ENCODE measurements at regions not wholly inside any gene's neighbourhood (a gene's known extent, or its start where the extent isn't known, plus 50 kb on each side); places are given as distances from the start of the nearest gene placed in this dataset.

DNA sequence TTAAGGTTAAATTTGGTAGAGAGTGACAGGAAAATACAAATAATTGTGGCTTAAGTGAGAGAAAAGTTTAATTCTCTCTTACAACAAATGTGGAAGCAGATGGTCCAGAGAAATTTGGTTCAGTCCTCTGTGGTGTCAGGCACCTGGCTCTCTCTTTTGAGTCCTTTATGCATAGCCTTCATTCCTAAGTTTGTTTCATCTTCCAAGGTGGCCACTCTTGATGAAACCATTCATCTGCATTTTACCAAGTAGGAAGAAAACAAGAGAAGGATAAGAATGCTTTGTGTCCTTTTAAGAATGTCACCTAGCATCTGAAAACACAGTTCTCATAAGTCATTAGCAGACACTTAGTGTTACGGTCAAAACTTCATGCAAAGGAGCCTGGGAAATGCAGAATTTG is 442.5 kb downstream of the CCER1 start:
- H3K4me3 ChIP-seq (replicated peaks in 1 of 4; ENCODE audit: control extremely low read depth in 1 of 4, insufficient read depth in 1 of 4, low read depth in 3 of 4, low read length in 4 of 4), result no peak overlapping the region
- H3K9ac ChIP-seq (ENCODE audit: insufficient read depth, low read length), result no peak overlapping the region
- TF ChIP-seq EZH2 (IDR thresholded peaks at IDR 0.05; ENCODE audit: low read length, missing control alignments), result no peak
- TF ChIP-seq CTCF (conservative IDR thresholded peaks at IDR 0.05 in 1 of 2, IDR thresholded peaks at IDR 0.05 in 1 of 2; ENCODE audit: low read depth in 1 of 2, low read length in 2 of 2), result no peak
- no peaks in the 10 kb centered on the region for H4K20me1 ChIP-seq (ENCODE audit: control insufficient read depth, extremely low read depth, insufficient read depth, low read length)
- no peaks in the 10 kb centered on the region for H3K79me2 ChIP-seq (ENCODE audit: control insufficient read depth, insufficient read depth, low read length)
- no peak overlapping the region for H3K27ac ChIP-seq (ENCODE audit: insufficient read depth, low read length)
- no peaks in the 10 kb centered on the region for H3K9me3 ChIP-seq (ENCODE audit: control insufficient read depth, insufficient read depth, low read depth, low read length)
- no peak overlapping the region for H3K4me2 ChIP-seq (ENCODE audit: extremely low read depth, insufficient read depth, low read length)
- peaks cover 6% of the 10 kb centered on the region for H3K4me1 ChIP-seq (ENCODE audit: control insufficient read depth, extremely low read depth, insufficient read depth, low read length)
- DNase-seq (ENCODE audit: low read depth in 2 of 2), result no peak
- no peaks in the 10 kb centered on the region for H3K36me3 ChIP-seq (ENCODE audit: control insufficient read depth, insufficient read depth, low read length)
- no peaks in the 10 kb centered on the region for H3K27me3 ChIP-seq (ENCODE audit: control insufficient read depth, insufficient read depth, low read length)
- no peak overlapping the region for H2AFZ ChIP-seq (ENCODE audit: low read length)

DNA sequence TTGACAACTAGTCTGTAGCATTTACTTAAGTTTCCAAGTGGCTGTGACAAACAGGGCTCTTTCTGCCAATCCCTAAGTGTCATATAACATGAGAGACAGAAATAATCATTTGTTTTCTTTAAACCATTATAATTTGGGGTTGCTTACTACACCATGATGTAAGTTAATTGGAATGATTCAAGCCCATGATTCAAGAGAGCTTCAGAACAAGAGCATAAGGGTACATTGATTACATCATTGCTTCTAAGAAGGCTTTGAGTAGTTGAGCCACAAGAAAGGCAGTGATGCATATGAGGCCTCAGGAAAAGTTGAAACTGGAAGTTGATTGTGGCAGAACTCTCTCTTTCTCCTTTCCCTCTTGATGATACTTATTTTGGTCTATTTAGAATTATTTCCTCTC is 444.0 kb downstream of the CCER1 start:
- peak; percentile 65 to 78 for DNase-seq (ENCODE audit: low read depth in 2 of 2)
- Histone ChIP-seq H4K20me1 (ENCODE audit: control insufficient read depth, extremely low read depth, insufficient read depth, low read length) (no peaks in the 10 kb centered on the region), H3K79me2 (ENCODE audit: control insufficient read depth, insufficient read depth, low read length) (no peaks in the 10 kb centered on the region), H3K27ac (ENCODE audit: insufficient read depth, low read length) (no peak overlapping the region), H2AFZ (ENCODE audit: low read length) (peak overlapping the region; percentile 13), H3K36me3 (ENCODE audit: control insufficient read depth, insufficient read depth, low read length) (no peaks in the 10 kb centered on the region), H3K4me2 (ENCODE audit: extremely low read depth, insufficient read depth, low read length) (no peak overlapping the region), H3K4me3 (replicated peaks in 1 of 4; ENCODE audit: control extremely low read depth in 1 of 4, insufficient read depth in 1 of 4, low read depth in 3 of 4, low read length in 4 of 4) (no peak overlapping the region), H3K27me3 (ENCODE audit: control insufficient read depth, insufficient read depth, low read length) (no peaks in the 10 kb centered on the region), H3K4me1 (ENCODE audit: control insufficient read depth, extremely low read depth, insufficient read depth, low read length) (peaks cover 6% of the 10 kb centered on the region), H3K9ac (ENCODE audit: insufficient read depth, low read length) (no peak overlapping the region), H3K9me3 (ENCODE audit: control insufficient read depth, insufficient read depth, low read depth, low read length) (no peaks in the 10 kb centered on the region)
- TF ChIP-seq CTCF (conservative IDR thresholded peaks at IDR 0.05 in 1 of 2, IDR thresholded peaks at IDR 0.05 in 1 of 2; ENCODE audit: low read depth in 1 of 2, low read length in 2 of 2) (no peak), EZH2 (IDR thresholded peaks at IDR 0.05; ENCODE audit: low read length, missing control alignments) (no peak)

DNA sequence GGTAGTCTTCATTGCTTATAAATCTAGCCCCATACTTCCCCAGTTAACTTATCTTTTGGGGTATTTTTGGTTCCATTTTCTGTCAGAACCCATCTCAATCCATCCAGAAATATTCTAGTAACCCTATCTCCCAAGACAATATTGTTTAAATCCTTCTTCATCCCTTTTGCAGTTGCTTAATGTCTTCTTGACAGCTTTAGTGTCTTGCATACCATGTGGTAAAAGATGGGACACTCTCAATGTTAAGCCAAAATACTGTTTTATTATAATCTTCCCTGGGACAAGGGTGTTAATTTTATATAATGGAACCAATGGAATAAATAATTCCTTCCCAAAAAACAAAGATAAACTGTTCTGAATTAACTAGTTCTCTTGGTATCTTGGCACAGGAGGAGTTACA is 450.2 kb downstream of the CCER1 start:
- no peak for DNase-seq (ENCODE audit: low read depth in 2 of 2)
- Histone ChIP-seq H3K27ac (ENCODE audit: insufficient read depth, low read length) (no peak overlapping the region), H3K4me3 (replicated peaks in 1 of 4; ENCODE audit: control extremely low read depth in 1 of 4, insufficient read depth in 1 of 4, low read depth in 3 of 4, low read length in 4 of 4) (no peak overlapping the region), H3K79me2 (ENCODE audit: control insufficient read depth, insufficient read depth, low read length) (no peaks in the 10 kb centered on the region), H3K9ac (ENCODE audit: insufficient read depth, low read length) (no peak overlapping the region), H3K36me3 (ENCODE audit: control insufficient read depth, insufficient read depth, low read length) (no peaks in the 10 kb centered on the region), H4K20me1 (ENCODE audit: control insufficient read depth, extremely low read depth, insufficient read depth, low read length) (no peaks in the 10 kb centered on the region), H3K4me2 (ENCODE audit: extremely low read depth, insufficient read depth, low read length) (no peak overlapping the region), H2AFZ (ENCODE audit: low read length) (no peak overlapping the region), H3K27me3 (ENCODE audit: control insufficient read depth, insufficient read depth, low read length) (no peaks in the 10 kb centered on the region), H3K9me3 (ENCODE audit: control insufficient read depth, insufficient read depth, low read depth, low read length) (no peaks in the 10 kb centered on the region), H3K4me1 (ENCODE audit: control insufficient read depth, extremely low read depth, insufficient read depth, low read length) (no peaks in the 10 kb centered on the region)
- TF ChIP-seq EZH2 (IDR thresholded peaks at IDR 0.05; ENCODE audit: low read length, missing control alignments) (no peak), CTCF (conservative IDR thresholded peaks at IDR 0.05 in 1 of 2, IDR thresholded peaks at IDR 0.05 in 1 of 2; ENCODE audit: low read depth in 1 of 2, low read length in 2 of 2) (no peak)
